GM23338 (cell line): ENCODE measurements at regions not wholly inside any gene's neighbourhood (a gene's known extent, or its start where the extent isn't known, plus 50 kb on each side); places are given as distances from the start of the nearest gene placed in this dataset.

Source experiments
- CREB1 ChIP-seq: fragments of 250-450 bp; sonication (Bioruptor Pico); IDR thresholded peaks from 2 replicates; pipeline ENCODE4 v1.5.0; 2020; ENCODE audit warnings: low read depth, mild to moderate bottlenecking, moderate library complexity
- CTCF ChIP-seq, 2 experiments: fragments of 200-600 bp in 1 of 2; sonication (generic) in 1 of 2; conservative IDR thresholded peaks; 2 replicates each; pipeline versions ENCODE4 v1.5.1 to v1.6.1; 2016 to 2017; ENCODE audit warnings: antibody characterized with exemption in 2 of 2, low read depth in 2 of 2, mild to moderate bottlenecking in 2 of 2, moderate library complexity in 1 of 2
- EZH2 ChIP-seq: fragments of 200-600 bp; sonication (generic); IDR thresholded peaks from one replicate; pipeline ENCODE4 v1.8.0; 2017; ENCODE audit warnings: antibody characterized with exemption, mild to moderate bottlenecking, low read depth; ENCODE audit not compliant: unreplicated experiment
- NANOG ChIP-seq: IDR thresholded peaks from 2 replicates; pipeline ENCODE4 v1.6.1; 2016; ENCODE audit warnings: antibody characterized with exemption, borderline replicate concordance
- POLR2AphosphoS5 ChIP-seq: IDR thresholded peaks from 2 replicates; pipeline ENCODE4 v1.6.1; 2016; ENCODE audit warnings: antibody characterized with exemption, low read depth
- STAT1 ChIP-seq: IDR thresholded peaks from one replicate; pipeline ENCODE4 v1.6.1; 2016; ENCODE audit warnings: antibody characterized with exemption; ENCODE audit not compliant: unreplicated experiment
- ZNF114 ChIP-seq: fragments of 250-450 bp; sonication (Bioruptor Pico); IDR thresholded peaks from 2 replicates; pipeline ENCODE4 v1.5.0; 2020; ENCODE audit warnings: mild to moderate bottlenecking, moderate library complexity
- ZNF331 ChIP-seq: fragments of 250-450 bp; sonication (Bioruptor Pico); IDR thresholded peaks from 2 replicates; pipeline ENCODE4 v1.5.0; 2020; ENCODE audit warnings: low read depth, mild to moderate bottlenecking, moderate library complexity
- ZNF462 ChIP-seq: fragments of 250-450 bp; sonication (Bioruptor Pico); IDR thresholded peaks from 2 replicates; pipeline ENCODE4 v1.5.0; 2020; ENCODE audit warnings: mild to moderate bottlenecking, moderate library complexity
- TF ChIP-seq, protein P1 (sequence below): IDR thresholded peaks from 2 replicates; pipeline ENCODE4 v1.6.1; 2016; ENCODE audit warnings: antibody characterized with exemption

DNA sequence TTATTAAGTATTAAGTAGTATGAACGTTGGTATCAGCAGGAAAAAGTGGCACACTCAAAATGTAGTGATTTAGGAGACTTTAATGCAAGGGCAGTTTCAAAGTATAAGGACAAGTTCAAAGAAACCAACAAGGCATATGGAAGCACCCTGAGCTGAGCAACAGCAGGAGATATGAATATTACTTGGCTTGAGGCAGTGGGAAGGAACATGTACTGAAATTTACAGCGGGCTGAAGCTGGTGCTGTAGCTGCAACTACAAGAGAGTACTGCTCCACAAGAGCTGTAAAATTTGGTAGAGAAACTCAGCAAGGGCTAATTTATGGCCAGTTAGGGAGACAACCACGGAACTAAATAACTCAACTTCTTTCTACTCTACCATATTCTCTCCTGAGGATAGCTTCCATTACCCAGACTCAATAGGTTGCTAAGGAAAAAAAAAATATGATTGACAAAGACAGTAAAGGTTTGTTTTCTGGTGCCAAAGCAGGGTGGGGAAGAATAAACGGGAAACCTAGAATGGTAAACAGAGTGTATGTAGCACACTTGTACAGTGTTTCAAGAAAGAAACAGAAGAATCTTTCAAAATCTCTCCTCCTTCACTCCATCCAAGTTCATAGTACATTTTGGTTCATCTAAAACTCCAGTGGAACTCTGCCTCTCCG lies 487.8 kb upstream of the MGAT4C start (continued):
- TF ChIP-seq ZNF462 (CRISPR knock-in tag) (no peak), STAT1 (no peak), ZNF331 (no peak), EZH2 (no peak), NANOG (no peak), POLR2AphosphoS5 (no peak), CREB1 (CRISPR knock-in tag) (no peak), ZNF114 (no peak), CTCF (conservative IDR thresholded peaks at IDR 0.05; ENCODE audit: low read depth in 2 of 2) (no peak)
- TF ChIP-seq, protein P1, sequence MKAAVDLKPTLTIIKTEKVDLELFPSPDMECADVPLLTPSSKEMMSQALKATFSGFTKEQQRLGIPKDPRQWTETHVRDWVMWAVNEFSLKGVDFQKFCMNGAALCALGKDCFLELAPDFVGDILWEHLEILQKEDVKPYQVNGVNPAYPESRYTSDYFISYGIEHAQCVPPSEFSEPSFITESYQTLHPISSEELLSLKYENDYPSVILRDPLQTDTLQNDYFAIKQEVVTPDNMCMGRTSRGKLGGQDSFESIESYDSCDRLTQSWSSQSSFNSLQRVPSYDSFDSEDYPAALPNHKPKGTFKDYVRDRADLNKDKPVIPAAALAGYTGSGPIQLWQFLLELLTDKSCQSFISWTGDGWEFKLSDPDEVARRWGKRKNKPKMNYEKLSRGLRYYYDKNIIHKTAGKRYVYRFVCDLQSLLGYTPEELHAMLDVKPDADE: no peak
